ENCODE measurements at regions not wholly inside any gene's neighbourhood (a gene's known extent, or its start where the extent isn't known, plus 50 kb on each side); places are given as distances from the start of the nearest gene placed in this dataset.

- H3K36me3 Mint-ChIP-seq = no peaks in the 10 kb centered on the region
- POLR2A ChIA-PET = no interaction called here
- no peaks in the 10 kb centered on the region for H3K4me1 Mint-ChIP-seq
- H3K9me3 ChIP-seq = no peaks in the 10 kb centered on the region
- H3K4me3 Mint-ChIP-seq = no peak overlapping the region
- H3K27ac Mint-ChIP-seq = no peak overlapping the region
- ATAC-seq (replicated peaks in 1 of 4) (no peak), DNase-seq (no peak)
- peaks cover 0 to 8% of the 10 kb centered on the region in 2 experiments for H3K27me3 ChIP-seq (replicated peaks in 1 of 2; ENCODE audit: control insufficient read depth in 2 of 2, extremely low read depth in 1 of 2, insufficient read depth in 2 of 2, low read length in 1 of 2)
- H3K4me3 ChIP-seq (ENCODE audit: control insufficient read depth in 1 of 2, extremely low read depth in 1 of 2, low read length in 1 of 2) = no peak overlapping the region
- WGBS (ENCODE audit: insufficient coverage) = 100% methylated on average over 1 of the region's 2 CpGs
- no peaks in the 10 kb centered on the region for H3K36me3 ChIP-seq (ENCODE audit: control insufficient read depth in 2 of 2, extremely low read depth in 1 of 2, insufficient read depth in 1 of 2, low read length in 1 of 2)
- H3K9me3 Mint-ChIP-seq = no peaks in the 10 kb centered on the region
- no peak overlapping the region for H3K27ac ChIP-seq (ENCODE audit: low read length)
- H3K27me3 Mint-ChIP-seq = peaks cover 5 to 8% of the 10 kb centered on the region in 2 donors
- CTCF ChIA-PET = no interaction called here
- H3K4me1 ChIP-seq (ENCODE audit: control insufficient read depth in 1 of 2, extremely low read depth in 1 of 2, insufficient read depth in 2 of 2, low read length in 2 of 2) = no peaks in the 10 kb centered on the region
Measured at GRCh38 chr10:21257919-21258318, 267.6 kb downstream of the SKIDA1 start.

DNA sequence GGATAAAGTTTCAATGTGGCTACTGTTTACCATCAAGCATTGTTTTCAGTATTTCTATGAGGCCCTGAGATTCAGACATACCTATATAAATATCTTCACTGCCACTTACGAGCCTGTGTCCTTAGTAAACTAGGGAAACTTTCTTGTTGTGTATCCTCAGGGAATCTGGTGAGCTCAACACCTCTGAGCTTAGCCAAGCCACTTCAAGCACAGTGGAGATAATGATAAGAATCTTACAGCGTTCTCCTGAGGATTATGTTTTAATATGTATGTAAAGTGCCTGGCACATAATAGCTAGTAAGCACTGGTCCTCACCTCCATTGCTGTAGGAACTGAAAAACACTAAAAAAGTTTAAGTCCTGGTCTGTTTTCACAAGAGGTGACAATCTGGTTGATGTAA, 268.3 kb downstream of the SKIDA1 start:
- ATAC-seq (replicated peaks in 1 of 4) (no peak), DNase-seq (no peak)
- H3K4me1 Mint-ChIP-seq = no peaks in the 10 kb centered on the region
- Histone ChIP-seq H3K4me3 (ENCODE audit: control insufficient read depth in 1 of 2, extremely low read depth in 1 of 2, low read length in 1 of 2) (no peak overlapping the region), H3K27me3 (replicated peaks in 1 of 2; ENCODE audit: control insufficient read depth in 2 of 2, extremely low read depth in 1 of 2, insufficient read depth in 2 of 2, low read length in 1 of 2) (peaks cover 0 to 8% of the 10 kb centered on the region in 2 experiments), H3K27ac (ENCODE audit: low read length) (no peak overlapping the region), H3K4me1 (ENCODE audit: control insufficient read depth in 1 of 2, extremely low read depth in 1 of 2, insufficient read depth in 2 of 2, low read length in 2 of 2) (no peaks in the 10 kb centered on the region), H3K9me3 (no peaks in the 10 kb centered on the region), H3K36me3 (ENCODE audit: control insufficient read depth in 2 of 2, extremely low read depth in 1 of 2, insufficient read depth in 1 of 2, low read length in 1 of 2) (no peaks in the 10 kb centered on the region)
- WGBS (ENCODE audit: insufficient coverage) = no CpG with 5 or more reads among the region's 2 CpGs
- no peaks in the 10 kb centered on the region for H3K36me3 Mint-ChIP-seq
- H3K27me3 Mint-ChIP-seq = peaks cover 5 to 8% of the 10 kb centered on the region in 2 donors
- no peak overlapping the region for H3K4me3 Mint-ChIP-seq
- POLR2A ChIA-PET = interaction anchor here in 1 of 2 donors (0.6 kb wide), 1 partner anchor 72 kb away, joined by 7 read pairs; no protein-coding TSS in a partner anchor
- H3K27ac Mint-ChIP-seq = no peak overlapping the region
- H3K9me3 Mint-ChIP-seq = no peaks in the 10 kb centered on the region
- CTCF ChIA-PET = interaction anchor here in 1 of 2 donors (0.6 kb wide), 1 partner anchor 61 kb away, joined by 3 read pairs; no protein-coding TSS in a partner anchor

DNA sequence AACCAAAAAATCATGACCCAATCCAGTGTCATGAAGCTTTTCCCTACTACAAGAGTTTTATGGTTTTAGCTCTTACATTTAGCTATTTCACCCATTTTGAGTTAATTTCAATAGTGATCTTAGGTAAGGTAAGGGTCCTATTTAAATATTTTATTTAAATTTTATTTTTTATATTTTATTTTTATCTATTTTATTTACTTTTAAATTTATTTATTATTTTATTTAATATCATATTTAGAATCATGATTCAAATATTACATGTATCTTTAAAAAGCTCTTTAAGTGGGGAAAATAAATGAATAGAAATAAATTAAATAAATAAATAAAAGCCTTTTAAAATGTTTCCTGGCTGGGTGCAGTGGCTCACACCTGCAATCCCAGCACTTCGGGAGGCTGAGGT, 276.0 kb downstream of the SKIDA1 start:
- Histone ChIP-seq H3K36me3 (ENCODE audit: control insufficient read depth in 2 of 2, extremely low read depth in 1 of 2, insufficient read depth in 1 of 2, low read length in 1 of 2) (no peaks in the 10 kb centered on the region), H3K9me3 (no peaks in the 10 kb centered on the region), H3K27ac (ENCODE audit: low read length) (no peak overlapping the region), H3K4me1 (ENCODE audit: control insufficient read depth in 1 of 2, extremely low read depth in 1 of 2, insufficient read depth in 2 of 2, low read length in 2 of 2) (no peaks in the 10 kb centered on the region), H3K4me3 (ENCODE audit: control insufficient read depth in 1 of 2, extremely low read depth in 1 of 2, low read length in 1 of 2) (no peak overlapping the region), H3K27me3 (replicated peaks in 1 of 2; ENCODE audit: control insufficient read depth in 2 of 2, extremely low read depth in 1 of 2, insufficient read depth in 2 of 2, low read length in 1 of 2) (peaks cover 0 to 8% of the 10 kb centered on the region in 2 experiments)
- ATAC-seq (replicated peaks in 1 of 4) (no peak), DNase-seq (no peak)
- no peak overlapping the region for H3K27ac Mint-ChIP-seq
- H3K9me3 Mint-ChIP-seq = peaks cover 0 to 4% (median 0%) of the 10 kb centered on the region in 3 donors
- POLR2A ChIA-PET = no interaction called here
- no peaks in the 10 kb centered on the region for H3K36me3 Mint-ChIP-seq
- WGBS (ENCODE audit: insufficient coverage) = no CpG with 5 or more reads among the region's 1 CpG
- CTCF ChIA-PET = interaction anchor here in 1 of 2 donors (0.6 kb wide), 1 partner anchor 9 kb away, joined by 7 read pairs; no protein-coding TSS in a partner anchor
- no peak overlapping the region for H3K4me3 Mint-ChIP-seq
- no peaks in the 10 kb centered on the region for H3K4me1 Mint-ChIP-seq
- H3K27me3 Mint-ChIP-seq = peaks cover 14 to 16% of the 10 kb centered on the region in 2 donors

GRCh38 chr10:21247592-21247991, 277.9 kb downstream of the SKIDA1 start:
- DNase-seq (no peak), ATAC-seq (replicated peaks in 1 of 4) (no peak)
- Histone ChIP-seq H3K9me3 (no peaks in the 10 kb centered on the region), H3K27ac (ENCODE audit: low read length) (no peak overlapping the region), H3K27me3 (replicated peaks in 1 of 2; ENCODE audit: control insufficient read depth in 2 of 2, extremely low read depth in 1 of 2, insufficient read depth in 2 of 2, low read length in 1 of 2) (peaks cover 0 to 8% of the 10 kb centered on the region in 2 experiments), H3K4me1 (ENCODE audit: control insufficient read depth in 1 of 2, extremely low read depth in 1 of 2, insufficient read depth in 2 of 2, low read length in 2 of 2) (no peaks in the 10 kb centered on the region), H3K36me3 (ENCODE audit: control insufficient read depth in 2 of 2, extremely low read depth in 1 of 2, insufficient read depth in 1 of 2, low read length in 1 of 2) (no peaks in the 10 kb centered on the region), H3K4me3 (ENCODE audit: control insufficient read depth in 1 of 2, extremely low read depth in 1 of 2, low read length in 1 of 2) (no peak overlapping the region)
- Mint-ChIP-seq H3K27me3 (peaks cover 15 to 20% of the 10 kb centered on the region in 2 donors), H3K27ac (no peak overlapping the region), H3K9me3 (peaks cover 0 to 4% (median 0%) of the 10 kb centered on the region in 3 donors), H3K36me3 (no peaks in the 10 kb centered on the region), H3K4me3 (no peak overlapping the region), H3K4me1 (no peaks in the 10 kb centered on the region)
- POLR2A ChIA-PET = no interaction called here
- CTCF ChIA-PET = no interaction called here
- no CpG with 5 or more reads among the region's 1 CpG for WGBS (ENCODE audit: insufficient coverage)

- no peak overlapping the region for H3K27ac ChIP-seq (ENCODE audit: low read length)
- H3K4me3 ChIP-seq (ENCODE audit: control insufficient read depth in 1 of 2, extremely low read depth in 1 of 2, low read length in 1 of 2) = no peak overlapping the region
- Mint-ChIP-seq H3K36me3 (no peaks in the 10 kb centered on the region), H3K4me1 (no peaks in the 10 kb centered on the region), H3K4me3 (no peak overlapping the region), H3K27ac (no peak overlapping the region), H3K27me3 (peaks cover 12 to 16% of the 10 kb centered on the region in 2 donors), H3K9me3 (peaks cover 0 to 4% (median 0%) of the 10 kb centered on the region in 3 donors)
- no peaks in the 10 kb centered on the region for H3K4me1 ChIP-seq (ENCODE audit: control insufficient read depth in 1 of 2, extremely low read depth in 1 of 2, insufficient read depth in 2 of 2, low read length in 2 of 2)
- POLR2A ChIA-PET = no interaction called here
- no peaks in the 10 kb centered on the region for H3K36me3 ChIP-seq (ENCODE audit: control insufficient read depth in 2 of 2, extremely low read depth in 1 of 2, insufficient read depth in 1 of 2, low read length in 1 of 2)
- H3K9me3 ChIP-seq = no peaks in the 10 kb centered on the region
- ATAC-seq (replicated peaks in 1 of 4) = no peak
- peaks cover 0 to 8% of the 10 kb centered on the region in 2 experiments for H3K27me3 ChIP-seq (replicated peaks in 1 of 2; ENCODE audit: control insufficient read depth in 2 of 2, extremely low read depth in 1 of 2, insufficient read depth in 2 of 2, low read length in 1 of 2)
- WGBS (ENCODE audit: insufficient coverage) = 80% methylated on average over 1 of the region's 5 CpGs
- no peak for DNase-seq
- CTCF ChIA-PET = no interaction called here
Measured at GRCh38 chr10:21246178-21246577, 279.3 kb downstream of the SKIDA1 start.

- no peak overlapping the region for H3K27ac ChIP-seq (ENCODE audit: low read length)
- H3K9me3 Mint-ChIP-seq = peaks cover 0 to 4% (median 0%) of the 10 kb centered on the region in 3 donors
- no peaks in the 10 kb centered on the region for H3K4me1 ChIP-seq (ENCODE audit: control insufficient read depth in 1 of 2, extremely low read depth in 1 of 2, insufficient read depth in 2 of 2, low read length in 2 of 2)
- H3K36me3 ChIP-seq (ENCODE audit: control insufficient read depth in 2 of 2, extremely low read depth in 1 of 2, insufficient read depth in 1 of 2, low read length in 1 of 2) = no peaks in the 10 kb centered on the region
- POLR2A ChIA-PET = no interaction called here
- no peak overlapping the region for H3K27ac Mint-ChIP-seq
- H3K27me3 ChIP-seq (replicated peaks in 1 of 2; ENCODE audit: control insufficient read depth in 2 of 2, extremely low read depth in 1 of 2, insufficient read depth in 2 of 2, low read length in 1 of 2) = peaks cover 0 to 8% of the 10 kb centered on the region in 2 experiments
- no peaks in the 10 kb centered on the region for H3K9me3 ChIP-seq
- WGBS (ENCODE audit: insufficient coverage) = 100% methylated on average over 2 of the region's 8 CpGs
- no peaks in the 10 kb centered on the region for H3K4me1 Mint-ChIP-seq
- no peak overlapping the region for H3K4me3 Mint-ChIP-seq
- ATAC-seq (replicated peaks in 1 of 4) = no peak
- DNase-seq = no peak
- H3K36me3 Mint-ChIP-seq = no peaks in the 10 kb centered on the region
- H3K4me3 ChIP-seq (ENCODE audit: control insufficient read depth in 1 of 2, extremely low read depth in 1 of 2, low read length in 1 of 2) = no peak overlapping the region
- H3K27me3 Mint-ChIP-seq = peaks cover 12 to 16% of the 10 kb centered on the region in 2 donors
- CTCF ChIA-PET = no interaction called here
Measured at GRCh38 chr10:21243748-21244257, 281.7 kb downstream of the SKIDA1 start.

- CTCF ChIA-PET = no interaction called here
Measured at GRCh38 chr10:21242915-21243314, 282.6 kb downstream of the SKIDA1 start.

More at GRCh38 chr10:21242915-21243314, 282.6 kb downstream of the SKIDA1 start:
- Histone ChIP-seq H3K4me1 (ENCODE audit: control insufficient read depth in 1 of 2, extremely low read depth in 1 of 2, insufficient read depth in 2 of 2, low read length in 2 of 2) (no peaks in the 10 kb centered on the region), H3K27me3 (replicated peaks in 1 of 2; ENCODE audit: control insufficient read depth in 2 of 2, extremely low read depth in 1 of 2, insufficient read depth in 2 of 2, low read length in 1 of 2) (peaks cover 0 to 8% of the 10 kb centered on the region in 2 experiments), H3K4me3 (ENCODE audit: control insufficient read depth in 1 of 2, extremely low read depth in 1 of 2, low read length in 1 of 2) (no peak overlapping the region), H3K36me3 (ENCODE audit: control insufficient read depth in 2 of 2, extremely low read depth in 1 of 2, insufficient read depth in 1 of 2, low read length in 1 of 2) (no peaks in the 10 kb centered on the region), H3K9me3 (no peaks in the 10 kb centered on the region), H3K27ac (ENCODE audit: low read length) (no peak overlapping the region)
- no CpG with 5 or more reads among the region's 3 CpGs for WGBS (ENCODE audit: insufficient coverage)
- Mint-ChIP-seq H3K9me3 (peaks cover 0 to 4% (median 0%) of the 10 kb centered on the region in 3 donors), H3K4me3 (no peak overlapping the region), H3K27me3 (peaks cover 11 to 15% of the 10 kb centered on the region in 2 donors), H3K27ac (no peak overlapping the region), H3K36me3 (no peaks in the 10 kb centered on the region), H3K4me1 (no peaks in the 10 kb centered on the region)
- DNase-seq (no peak), ATAC-seq (replicated peaks in 1 of 4) (no peak)
- POLR2A ChIA-PET = no interaction called here

Data from T-cell (primary cell).